GM19468 (cell line): ENCODE measurements at regions not wholly inside any gene's neighbourhood (a gene's known extent, or its start where the extent isn't known, plus 50 kb on each side); places are given as distances from the start of the nearest gene placed in this dataset.
"Not testable (repeated sequence)": the region's sequence is repeated elsewhere in the genome, so short reads cannot be mapped to it uniquely, and the experiment has no call there.

ENCODE experiments used
- ATAC-seq: cut with Tn5 transposase; IDR thresholded peaks from one replicate; pipeline ENCODE4 v1.9.1; 2021; ENCODE audit warnings: mild to moderate bottlenecking, moderate library complexity, moderate number of reproducible peaks; ENCODE audit not compliant: unreplicated experiment; ENCODE audit errors: extremely low read depth

DNA sequence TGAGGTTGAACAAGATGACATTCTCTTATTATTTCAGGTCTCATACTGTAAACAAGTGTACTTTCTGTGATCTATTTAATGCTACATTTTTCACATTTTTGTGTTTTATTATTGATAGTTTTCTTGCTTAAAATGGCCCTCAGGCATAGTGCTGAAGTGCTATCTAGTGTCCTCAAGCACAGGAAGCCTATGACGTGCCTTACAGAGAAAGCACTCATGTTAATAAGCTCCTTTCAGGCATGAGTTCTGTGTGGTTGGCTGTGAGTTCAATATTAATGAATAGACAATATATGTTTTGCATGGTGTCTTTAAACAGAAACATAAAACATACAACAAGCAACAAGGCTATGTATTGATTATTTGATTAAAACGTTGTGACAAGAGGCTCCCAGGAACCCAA lies 450.1 kb downstream of the PLK2 start:
- no peak for ATAC-seq

DNA sequence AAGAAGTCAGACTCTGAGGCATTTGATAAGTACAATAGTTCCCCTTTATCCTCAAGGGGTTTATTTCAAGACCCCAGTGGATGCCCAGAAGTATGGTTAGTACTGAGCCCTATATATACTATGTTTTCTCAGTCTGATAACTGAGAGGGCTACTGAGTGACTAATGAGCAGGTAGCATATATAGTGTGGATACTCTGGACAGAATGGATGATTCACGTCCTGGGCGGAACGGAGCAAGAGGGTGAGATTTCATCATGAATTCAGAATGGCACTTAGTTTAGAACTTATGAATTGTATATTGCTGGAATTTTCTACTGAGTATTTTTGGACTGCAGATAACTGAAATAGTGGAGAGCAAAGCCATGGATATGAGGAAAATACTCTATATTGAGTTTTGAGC lies 457.6 kb downstream of the PLK2 start:
- ATAC-seq = no peak

- no peak for ATAC-seq
Measured at GRCh38 chr5:57993866-57994265, 466.0 kb downstream of the PLK2 start.

DNA sequence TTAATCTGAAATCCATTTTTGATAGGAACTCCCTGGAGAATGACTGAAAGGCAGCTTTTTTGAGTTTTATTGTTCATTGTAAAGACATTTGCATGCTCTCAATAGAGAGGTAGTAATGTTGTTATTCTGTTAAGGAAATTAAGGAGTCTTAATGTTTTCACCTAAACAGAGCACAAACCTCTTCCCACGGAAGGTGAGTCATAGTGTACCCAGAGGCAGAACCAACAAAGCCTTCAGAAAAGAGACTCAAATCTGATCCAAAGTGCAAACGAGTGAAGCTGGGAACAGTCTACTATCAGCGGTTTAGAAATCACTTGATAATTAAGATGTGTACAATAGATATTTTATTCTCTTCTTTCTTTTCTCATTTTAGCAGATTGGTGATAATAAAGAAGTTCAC lies 470.5 kb downstream of the PLK2 start:
- no peak for ATAC-seq

DNA sequence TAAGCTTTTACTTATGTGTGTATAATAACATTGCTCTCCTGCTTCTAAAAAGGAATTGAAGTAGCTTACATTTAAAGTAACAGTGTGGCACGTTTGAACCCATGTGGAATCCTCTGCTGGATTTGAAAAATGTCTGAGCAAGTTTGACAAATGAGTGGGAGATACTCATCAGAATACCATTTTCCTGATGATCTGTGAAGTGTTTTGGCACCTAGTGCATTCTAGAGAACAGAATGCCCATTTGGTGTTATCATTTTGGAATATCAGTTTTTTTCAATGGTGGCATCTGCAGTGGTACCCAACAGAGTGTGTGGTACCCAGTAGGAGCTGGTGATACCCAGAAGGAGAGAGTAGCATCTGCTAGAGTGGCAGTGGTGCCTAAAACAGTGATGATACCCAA lies 471.1 kb downstream of the PLK2 start:
- ATAC-seq = no peak

- no peak for ATAC-seq
Measured at GRCh38 chr5:57987552-57987951, 472.3 kb downstream of the PLK2 start.

- ATAC-seq = no peak
Measured at GRCh38 chr5:57986761-57987341, 473.0 kb downstream of the PLK2 start.

GRCh38 chr5:57983426-57983825 lies 476.5 kb downstream of the PLK2 start:
- no peak for ATAC-seq

DNA sequence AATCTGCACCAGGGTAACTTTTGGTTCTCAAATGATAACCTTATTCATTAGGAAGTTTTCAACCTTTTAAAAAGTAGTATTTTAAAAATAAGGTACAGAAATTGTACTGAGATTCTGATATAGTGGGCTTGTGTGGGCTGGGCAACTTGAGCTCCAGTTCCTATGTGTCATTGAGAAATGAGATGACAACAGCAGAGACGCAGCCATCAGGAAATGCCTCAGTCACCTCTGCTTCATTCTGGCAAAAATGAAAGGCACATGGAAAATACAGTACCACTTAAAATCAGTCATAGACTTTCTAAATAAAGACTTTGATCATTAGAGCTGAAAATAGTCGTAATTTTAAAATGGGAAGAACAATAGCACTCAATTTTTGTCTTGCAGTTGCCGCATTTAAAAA lies 480.2 kb downstream of the PLK2 start:
- ATAC-seq = no peak

DNA sequence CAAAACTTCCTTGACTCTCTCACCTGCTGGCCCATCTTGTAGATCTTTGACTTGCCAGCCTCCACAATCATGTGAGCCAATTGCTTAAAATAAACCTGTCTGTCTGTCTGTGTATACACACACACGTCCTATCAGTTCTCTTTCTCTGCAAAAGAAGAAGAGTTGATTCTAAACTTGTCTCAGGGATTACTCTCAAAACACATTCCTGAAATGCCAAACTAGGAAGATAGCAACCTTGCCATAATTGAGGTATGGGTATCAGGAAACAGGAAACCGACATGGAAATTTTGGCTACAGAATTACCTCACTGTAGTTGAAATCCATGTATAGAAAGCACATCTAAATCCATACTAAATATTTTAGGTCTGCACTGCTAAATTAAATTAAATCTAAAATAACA lies 483.4 kb downstream of the PLK2 start:
- ATAC-seq = no peak

- ATAC-seq = not testable (repeated sequence)
Measured at GRCh38 chr5:57972099-57972498, 487.8 kb downstream of the PLK2 start.

- ATAC-seq = no peak
Measured at GRCh38 chr5:57960569-57960968, 478.0 kb upstream of the ACTBL2 start.

DNA sequence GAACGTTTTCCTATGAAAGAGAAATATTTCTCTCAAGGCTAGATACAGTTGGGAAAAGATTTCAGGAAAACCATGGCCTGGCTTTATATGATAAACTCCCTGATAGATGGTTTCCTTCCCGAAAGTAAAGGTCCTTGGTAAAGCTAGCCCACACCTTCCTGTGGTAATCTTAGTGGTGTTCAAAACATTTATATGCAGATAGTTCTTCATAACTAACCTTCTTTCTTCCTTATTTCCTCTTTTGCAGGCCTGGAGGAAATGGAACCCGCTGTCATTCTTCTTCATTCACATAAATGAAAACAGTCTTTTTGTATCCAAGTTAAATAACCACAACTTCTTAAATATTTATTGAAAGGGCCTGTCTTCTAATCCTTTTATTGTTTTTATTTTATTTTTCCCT lies 474.0 kb upstream of the ACTBL2 start:
- ATAC-seq = no peak

DNA sequence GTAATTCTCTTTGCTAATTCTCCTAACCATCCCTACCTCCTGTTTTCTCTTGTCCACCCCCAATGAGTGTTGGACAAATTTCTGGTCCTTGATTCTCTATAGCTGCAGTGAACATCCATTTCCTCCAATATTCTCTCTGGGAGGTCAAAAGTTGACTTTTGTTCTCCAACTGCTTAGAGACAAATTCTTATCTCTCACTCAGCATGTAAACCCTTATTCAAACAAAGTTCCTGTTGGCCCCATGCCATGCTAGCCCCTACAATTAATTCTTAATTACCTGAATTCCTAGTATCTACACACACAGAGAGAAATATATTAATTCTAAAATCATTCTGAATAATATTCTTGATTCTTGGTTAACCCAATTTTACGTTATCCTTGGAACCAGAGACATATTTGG lies 472.9 kb upstream of the ACTBL2 start:
- no peak for ATAC-seq

- ATAC-seq = no peak
Measured at GRCh38 chr5:57953792-57954191, 471.2 kb upstream of the ACTBL2 start.

DNA sequence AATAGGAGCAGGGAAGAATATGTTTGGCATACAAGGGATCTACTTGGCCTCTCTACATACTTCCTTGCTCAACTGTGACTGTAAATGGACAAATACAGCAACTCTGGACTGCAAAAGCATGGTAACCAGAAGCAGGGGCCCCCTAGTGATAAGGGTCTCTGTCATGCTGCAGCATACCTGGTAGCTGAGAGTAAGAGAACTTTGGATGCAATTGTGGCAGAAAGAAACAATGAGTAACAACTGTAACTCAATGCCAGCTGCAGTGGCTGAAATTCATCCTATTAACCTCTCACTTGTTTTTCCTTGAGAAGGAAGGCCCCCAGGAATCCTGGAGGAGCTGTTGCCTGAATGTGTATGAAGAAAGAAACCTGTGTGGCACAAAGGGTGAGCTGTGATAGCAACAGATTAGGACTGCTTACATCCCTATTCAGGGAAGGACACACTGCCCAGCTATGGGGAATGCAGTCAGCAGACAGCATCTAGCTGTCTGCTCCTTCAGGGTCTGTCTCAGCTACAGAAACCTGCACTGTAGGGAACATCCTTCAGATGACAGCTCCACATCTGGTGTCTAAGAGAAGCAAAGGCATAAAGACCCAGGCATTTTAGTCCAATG lies 468.1 kb upstream of the ACTBL2 start:
- ATAC-seq = no peak

DNA sequence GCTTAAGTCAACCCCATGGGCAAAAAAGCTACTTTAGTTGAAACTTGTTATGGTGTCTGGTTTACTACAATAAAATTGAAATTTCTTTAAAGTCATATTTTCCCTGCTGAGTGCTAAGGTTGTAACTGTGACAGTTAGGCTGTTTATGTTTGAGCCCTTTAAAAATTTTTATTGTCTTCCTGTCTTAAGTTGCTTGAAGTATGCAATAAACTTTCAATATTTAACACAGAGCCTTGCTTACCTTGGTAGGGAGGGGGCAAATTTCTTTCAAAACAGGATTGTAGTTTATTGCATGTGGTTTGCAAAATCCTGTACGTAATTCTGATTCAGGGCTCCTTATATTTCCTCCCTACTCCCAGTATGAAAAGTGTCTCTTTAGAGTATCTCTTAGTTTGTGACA lies 465.5 kb upstream of the ACTBL2 start:
- no peak for ATAC-seq

DNA sequence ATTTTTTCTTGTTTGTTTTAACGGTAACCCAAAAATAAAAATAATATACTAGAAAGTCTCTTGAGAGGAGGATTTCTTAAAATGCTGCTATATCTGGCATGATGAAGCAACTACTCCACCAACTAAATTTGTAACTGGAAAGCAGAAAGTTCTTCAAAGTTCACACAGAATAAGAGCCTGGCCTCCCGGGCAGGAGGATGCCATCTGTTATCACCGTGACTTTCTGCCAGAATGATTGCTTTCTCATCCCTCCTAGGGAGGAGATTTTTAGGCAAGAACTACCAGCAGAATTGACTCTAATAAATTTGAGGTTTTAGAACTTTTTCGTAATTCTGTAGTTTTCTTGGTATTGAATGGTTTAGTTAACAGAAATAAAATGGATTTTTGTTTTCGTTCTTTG lies 464.6 kb upstream of the ACTBL2 start:
- ATAC-seq = no peak

DNA sequence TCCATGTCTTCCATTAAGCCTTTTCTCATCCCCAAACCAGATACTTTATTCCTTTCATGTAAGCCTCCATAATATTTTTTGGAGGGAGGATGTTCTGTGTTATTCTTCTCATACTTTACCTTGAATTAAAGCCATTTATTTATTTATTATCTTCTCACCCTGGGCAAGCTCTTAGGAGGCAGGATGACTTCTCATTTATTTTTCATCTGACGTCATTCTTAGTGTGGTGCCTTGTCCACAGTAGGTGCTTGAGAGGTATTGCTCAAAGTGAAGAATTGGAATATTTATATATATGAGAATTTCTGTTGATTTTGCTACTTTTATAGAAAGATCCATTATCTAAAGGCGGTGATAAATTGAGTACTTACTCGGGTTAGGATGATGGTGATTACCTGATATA lies 458.3 kb upstream of the ACTBL2 start:
- no peak for ATAC-seq

- no peak for ATAC-seq
Measured at GRCh38 chr5:57940236-57940635, 457.6 kb upstream of the ACTBL2 start.

DNA sequence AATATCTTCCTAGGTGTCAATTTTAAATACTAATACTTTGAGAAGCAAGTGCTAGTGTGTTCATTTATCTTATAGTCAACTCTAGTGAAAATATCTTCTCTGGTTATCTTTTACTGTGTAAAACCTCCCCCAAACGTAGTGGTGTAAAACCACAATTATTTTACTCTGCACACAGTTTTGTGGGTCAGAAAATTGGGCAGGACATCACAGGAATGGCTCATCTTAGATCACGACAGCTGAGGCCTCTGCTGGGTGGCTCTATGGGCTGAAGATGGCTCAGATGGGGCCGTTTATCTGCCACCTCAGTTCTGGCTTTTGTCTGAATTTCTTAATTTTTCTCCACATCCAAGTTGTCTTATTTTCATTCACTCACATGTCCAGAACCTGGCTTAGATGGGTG lies 457.2 kb upstream of the ACTBL2 start:
- ATAC-seq = no peak

GRCh38 chr5:57939335-57939734 lies 456.7 kb upstream of the ACTBL2 start:
- no peak for ATAC-seq

GRCh38 chr5:57938174-57938557 lies 455.6 kb upstream of the ACTBL2 start:
- no peak for ATAC-seq
